ENCODE measurements at regions not wholly inside any gene's neighbourhood (a gene's known extent, or its start where the extent isn't known, plus 50 kb on each side); places are given as distances from the start of the nearest gene placed in this dataset.

DNA sequence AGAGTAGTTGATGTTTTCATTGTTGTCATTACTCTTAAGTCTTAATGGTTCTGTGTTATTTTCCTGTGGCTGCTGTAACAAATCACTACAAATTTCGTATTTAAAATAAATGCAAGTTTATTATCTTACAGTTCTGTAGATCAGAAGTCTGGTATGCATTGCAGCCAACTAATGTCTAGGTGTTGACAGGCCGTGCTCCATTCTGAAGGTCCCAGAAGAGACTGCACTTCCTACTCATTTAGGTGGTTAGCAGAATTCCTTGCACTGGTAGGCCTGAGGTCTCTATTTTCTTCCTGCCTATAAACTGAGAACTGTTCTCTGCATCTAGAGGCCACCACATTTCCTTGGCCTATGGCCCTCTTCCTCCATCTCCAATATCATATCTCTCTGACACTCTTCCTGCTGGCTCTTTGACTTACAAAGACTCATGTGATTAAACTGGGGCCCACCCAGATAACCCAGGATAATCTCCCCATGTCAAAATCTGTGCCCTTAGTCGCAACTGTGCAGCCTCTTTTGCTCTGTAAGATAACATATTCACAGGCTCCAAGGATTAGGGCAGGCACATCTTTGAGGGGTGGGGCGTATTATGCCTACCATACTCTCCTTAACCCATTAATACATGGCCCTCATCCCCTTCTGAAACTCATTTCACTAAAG lies 468.4 kb downstream of the FOXO1 start:
- no peak for DNase-seq

DNA sequence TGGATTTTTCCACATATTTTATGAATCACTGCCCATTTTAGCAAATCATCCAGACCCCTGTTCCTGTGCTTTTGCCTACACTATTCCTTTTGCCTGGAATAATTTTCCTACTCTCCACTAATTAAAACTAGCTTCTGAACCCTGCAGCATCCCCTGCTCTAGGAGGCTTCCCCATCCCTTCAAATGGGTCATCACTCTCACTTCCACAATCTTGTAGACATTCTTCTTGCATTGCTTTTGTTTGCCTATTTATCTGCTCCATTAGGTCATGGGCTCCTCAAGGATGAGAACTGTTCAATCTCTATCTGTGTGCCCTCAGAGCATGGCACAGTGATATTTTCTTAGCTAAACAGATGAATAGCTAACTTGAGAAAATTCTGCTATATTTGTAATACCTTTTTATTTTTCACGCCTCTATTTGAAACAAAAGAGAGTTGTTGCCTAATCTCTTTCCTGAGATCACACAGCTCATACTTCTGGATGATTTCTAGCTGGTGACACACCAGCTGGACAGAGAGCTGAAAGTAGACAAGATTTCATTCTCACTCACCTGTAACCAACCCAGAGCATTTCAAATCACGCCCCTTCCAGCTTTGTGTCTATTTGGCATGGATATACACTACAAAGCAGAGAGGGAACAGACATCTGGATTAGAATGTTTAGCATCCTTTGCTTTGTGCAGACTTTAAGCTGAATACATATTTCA lies 466.0 kb downstream of the FOXO1 start:
- DNase-seq = no peak

DNA sequence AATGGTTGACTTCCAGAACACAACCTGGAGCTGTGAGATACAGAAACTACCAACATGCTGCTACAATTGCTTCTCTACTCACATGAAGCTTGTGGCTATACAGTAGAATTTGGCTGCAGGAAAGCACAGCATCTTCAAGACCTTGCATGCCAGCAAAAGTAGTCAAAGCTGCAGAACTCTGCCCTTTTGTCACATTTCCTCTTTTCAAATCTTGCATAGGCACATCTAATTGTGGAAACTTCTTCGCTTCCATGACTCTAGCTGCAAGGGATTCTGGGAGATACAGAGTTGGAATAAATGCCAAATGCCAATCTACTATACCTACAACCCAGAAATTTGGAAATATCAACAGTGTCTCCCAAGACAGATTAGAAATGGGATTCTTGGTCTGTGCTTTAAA lies 462.2 kb downstream of the FOXO1 start:
- no peak for DNase-seq

DNA sequence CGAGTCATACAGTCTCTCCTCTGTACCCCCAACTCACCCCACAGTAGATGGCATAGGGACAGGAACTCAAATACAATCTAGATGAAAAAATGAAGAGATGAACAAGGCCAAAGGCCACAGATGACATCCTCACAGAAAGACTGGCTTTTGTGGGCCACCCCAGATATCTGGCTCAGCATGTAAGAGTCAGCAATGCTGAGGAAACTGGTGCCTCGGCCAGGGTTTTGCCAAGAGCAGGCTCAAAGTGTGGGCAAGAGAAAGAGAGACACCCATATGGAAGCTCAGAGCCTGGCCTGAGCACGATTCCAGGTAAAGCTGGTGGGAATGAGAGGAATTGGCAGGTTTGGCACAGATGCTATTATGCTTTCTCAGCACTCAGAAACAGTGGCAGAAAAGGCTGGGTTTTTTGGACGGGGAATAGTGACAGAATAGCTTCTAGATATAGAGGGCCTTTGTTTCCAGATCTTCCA lies 460.6 kb downstream of the FOXO1 start:
- no peak for DNase-seq

DNA sequence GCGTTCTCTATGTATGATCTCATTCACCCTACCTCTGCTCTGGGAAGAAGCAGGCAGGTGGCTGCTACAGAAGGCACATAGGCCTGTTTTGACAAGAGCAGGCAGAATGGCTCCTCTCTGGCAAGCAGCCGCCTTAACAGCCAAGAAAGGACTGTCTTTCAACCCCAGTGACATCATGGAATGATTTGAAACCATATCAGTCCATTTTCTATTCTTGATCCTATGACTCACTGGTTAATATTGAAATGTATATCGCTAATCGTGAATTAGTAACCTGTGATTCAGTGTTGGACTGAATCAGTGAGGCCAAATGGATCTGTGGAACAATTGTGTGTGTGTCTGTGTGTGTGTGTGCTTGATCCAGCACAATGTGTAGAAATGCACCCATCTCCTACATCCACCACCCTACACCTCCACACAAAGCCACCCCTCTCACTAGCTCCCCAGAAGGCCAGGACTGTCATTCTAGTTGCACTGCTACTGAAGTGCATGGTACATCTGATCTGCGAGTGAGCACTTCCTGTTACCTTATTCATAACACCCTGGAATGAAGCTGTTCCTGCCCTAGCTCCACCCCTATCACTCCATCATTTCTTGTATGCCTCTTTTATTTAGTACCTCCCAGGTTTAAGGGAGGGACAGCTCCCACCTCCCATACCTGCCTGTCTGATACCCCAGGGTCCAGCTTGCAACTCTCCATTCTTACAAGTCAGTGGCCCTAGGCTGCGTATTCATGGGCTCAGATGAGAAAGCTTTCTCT lies 460.0 kb downstream of the FOXO1 start:
- no peak for DNase-seq

DNA sequence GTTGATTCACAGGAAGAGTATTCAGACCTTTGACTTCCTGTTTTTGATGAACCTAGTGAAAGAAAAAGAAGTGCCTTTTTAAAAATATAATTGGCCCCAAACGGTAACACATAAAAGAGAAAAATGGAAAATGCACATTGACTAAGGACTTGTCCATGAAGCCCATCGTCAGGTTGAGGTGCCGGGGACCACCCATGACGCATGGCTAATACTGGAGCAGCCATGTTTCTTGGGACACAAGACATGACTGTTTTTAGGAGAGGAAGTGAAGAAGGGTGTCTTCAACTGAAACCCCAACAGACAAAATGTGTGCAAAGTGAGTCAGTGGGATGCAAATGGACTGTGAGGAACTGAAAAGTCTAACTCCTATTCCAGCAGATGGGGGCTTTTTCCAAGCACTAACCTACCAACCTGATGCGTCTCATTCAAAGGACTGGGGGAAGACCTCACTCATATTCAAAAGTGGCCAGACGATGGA lies 459.4 kb downstream of the FOXO1 start:
- DNase-seq = no peak

DNA sequence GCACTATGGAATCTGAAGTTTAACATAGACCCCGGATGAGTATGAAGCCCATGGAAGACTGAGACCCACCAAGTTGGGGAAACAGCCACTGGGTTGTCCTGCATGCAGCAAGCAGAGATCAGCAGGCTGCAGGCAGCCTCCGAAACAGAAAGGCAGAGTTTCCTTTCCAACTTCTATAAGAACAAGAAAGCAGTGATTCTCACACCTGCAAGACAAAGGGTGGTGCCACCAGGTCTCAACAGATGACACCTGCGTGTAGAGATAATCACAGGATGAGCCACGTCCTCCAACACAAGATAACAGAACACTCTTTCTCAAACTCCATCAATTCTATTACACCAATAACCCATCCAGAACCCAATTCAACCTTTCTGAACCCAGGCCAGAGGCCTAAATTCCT lies 457.9 kb downstream of the FOXO1 start:
- DNase-seq = no peak

DNA sequence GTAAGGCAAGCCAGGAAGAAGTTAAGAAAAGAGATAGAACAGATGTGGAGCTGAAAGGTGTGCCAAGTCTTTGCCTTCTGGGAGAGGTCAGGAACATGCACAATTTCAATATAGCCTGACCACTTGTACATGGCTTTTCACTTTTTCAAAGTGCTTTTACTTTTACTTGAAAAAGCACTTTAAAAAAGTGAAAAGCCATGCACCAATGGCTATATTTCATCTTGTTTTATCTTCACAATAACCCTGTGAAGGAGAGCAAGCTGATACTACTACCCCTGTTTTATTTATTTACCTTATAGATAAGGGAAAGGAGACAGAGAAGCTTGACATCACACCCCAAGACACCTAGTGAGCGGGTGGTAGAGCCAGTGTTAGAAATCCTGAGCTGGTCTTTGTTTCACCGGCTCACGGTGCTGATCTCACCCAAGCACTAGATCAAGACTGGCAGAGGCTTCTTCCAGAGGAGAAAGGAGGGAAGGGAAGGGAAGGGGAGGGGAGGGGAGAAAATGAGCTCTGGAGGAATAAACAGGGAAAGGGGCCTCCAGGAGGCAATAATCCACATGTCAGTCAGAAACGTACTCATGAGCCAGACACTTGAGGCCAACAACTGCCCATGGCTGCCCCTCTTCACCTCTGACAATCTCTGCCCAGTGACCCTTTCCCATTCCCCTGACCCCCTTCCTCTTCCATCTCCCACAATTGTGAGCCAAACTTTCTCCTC lies 455.4 kb downstream of the FOXO1 start:
- no peak for DNase-seq

DNA sequence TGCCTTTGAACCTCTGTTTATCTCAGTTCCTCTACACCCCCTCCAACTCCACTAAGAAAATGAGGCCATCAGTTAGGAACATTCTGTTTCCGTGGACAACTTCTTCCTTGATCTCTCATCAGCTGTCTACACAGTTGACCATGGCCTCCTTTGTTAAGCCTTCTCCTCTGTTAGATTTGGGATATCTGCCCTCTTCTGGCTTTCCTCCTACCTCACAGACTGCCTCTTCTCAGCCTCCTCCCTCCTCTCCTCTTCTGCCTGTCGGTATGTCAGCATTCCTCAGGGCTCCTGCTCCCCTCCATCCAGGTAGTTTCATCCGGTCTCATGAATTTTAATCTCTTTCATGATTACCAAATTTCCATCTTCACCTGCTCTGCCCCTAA lies 454.9 kb downstream of the FOXO1 start:
- no peak for DNase-seq

DNA sequence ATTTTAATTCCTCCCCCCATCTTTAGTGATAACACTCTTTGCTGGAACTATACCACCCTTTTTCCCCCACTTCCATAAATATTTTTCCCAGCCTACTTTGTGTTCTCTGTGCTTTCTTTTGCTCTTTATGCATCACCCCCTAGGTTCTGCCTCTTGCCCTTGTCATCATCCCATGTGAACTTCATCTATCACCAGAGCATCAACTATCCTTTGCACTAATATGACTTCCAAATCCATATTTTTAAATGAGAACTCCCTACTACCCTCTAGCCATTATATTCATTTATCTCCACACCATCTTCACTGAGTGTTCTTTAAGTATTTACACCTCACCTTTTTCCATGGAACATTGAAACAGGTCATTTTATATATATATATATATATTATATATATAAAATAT lies 452.7 kb downstream of the FOXO1 start:
- DNase-seq = no peak

DNA sequence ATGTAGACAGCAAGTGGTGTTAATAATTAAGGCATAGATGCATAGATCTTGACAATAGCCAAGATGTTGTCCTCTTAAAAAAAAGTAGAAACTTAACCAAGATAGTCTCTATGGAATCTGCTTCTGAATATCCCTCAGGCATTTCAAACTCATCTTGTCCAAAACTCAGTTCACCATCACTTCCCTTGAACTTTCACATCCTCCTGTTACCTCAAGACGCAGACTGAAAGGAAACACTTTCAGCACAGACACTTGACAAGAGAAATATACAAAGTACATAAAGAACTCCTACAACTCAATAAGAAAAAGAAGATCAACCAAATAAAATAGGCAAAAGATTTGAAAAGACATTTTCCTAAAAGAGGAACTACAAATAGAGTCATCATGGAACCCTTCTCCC lies 451.1 kb downstream of the FOXO1 start:
- no peak for DNase-seq

DNA sequence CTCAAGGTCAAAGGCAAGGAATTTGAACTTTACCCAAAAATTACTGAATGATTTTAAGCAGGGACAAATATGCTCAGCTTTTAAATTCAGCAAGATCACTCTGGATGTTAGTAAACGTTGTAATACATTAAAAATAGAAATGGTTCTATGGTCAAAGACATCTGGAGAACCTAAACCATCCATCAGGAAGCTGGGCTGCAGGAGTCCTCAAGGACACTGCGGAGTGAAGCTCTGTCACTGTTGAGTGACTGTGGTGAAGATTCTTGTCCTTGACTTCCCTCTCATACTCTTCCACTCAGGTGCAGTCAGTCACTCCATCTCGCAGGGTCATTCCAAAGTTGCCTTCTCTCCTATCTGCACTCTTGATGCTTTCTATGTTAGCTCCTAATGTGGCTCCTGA lies 450.7 kb downstream of the FOXO1 start:
- no peak for DNase-seq

DNA sequence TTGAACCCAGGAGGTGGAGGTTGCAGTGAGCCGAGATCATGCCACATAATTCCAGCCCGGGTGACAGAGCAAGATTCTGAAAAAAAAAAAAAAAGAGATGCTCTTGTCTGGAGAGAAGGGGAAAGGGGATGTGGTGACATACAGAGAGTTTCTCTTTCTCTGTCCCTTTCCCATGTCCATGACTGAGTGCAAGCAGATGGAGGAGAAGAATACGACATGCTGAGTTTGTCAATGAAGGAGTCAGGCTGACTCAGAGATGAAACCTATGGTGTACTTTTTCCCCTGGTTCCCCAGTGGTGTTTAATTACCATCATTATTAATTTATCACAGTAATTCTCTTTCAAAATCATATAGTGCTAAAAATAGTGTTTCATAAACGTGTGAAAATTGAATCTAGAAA lies 448.8 kb downstream of the FOXO1 start:
- no peak for DNase-seq

DNA sequence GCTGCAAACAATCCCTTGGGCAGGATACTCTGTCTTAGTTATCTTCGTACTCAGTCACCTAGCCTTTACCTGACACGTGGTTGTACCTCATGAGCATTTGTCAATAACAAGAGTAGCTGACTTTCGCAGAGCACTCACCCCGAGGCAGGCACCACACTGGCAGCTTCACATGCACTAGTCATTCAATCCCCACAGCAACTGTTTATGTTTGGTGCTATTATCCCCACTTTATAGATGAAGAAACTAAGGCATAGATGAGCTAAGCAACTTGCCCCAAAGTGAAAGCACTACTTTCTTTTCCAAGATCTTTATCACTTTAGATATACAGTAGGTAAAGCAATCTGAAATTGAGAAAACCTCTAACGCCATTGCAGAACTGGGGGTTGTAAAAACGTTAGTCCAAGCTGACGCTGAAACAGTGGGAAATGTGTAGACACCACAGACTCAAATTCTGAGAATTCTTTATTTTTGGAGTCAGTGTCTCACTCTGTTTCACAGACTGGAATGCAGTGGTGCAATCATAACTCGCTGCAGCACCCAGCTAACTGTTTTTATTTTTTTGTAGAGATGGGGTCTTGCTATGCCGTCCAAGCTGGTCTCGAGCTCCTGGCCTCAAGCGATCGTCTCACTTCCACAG lies 446.0 kb downstream of the FOXO1 start:
- DNase-seq = no peak

DNA sequence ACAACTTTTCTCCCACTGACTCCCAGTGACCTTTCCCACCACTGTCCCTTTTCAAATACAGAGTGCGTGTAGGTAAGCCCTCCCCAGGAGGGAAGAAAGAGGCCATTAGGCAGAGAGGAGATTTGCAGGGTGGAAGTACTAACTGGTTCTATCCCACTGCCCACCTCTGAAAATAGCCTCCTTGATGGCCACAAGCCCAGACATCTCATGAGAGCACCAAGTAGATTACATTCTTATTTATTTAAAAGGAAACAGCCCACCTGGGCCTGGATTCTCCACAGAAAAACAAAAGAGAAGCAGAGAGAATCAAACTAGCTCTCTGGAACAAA lies 445.3 kb downstream of the FOXO1 start:
- no peak for DNase-seq

DNA sequence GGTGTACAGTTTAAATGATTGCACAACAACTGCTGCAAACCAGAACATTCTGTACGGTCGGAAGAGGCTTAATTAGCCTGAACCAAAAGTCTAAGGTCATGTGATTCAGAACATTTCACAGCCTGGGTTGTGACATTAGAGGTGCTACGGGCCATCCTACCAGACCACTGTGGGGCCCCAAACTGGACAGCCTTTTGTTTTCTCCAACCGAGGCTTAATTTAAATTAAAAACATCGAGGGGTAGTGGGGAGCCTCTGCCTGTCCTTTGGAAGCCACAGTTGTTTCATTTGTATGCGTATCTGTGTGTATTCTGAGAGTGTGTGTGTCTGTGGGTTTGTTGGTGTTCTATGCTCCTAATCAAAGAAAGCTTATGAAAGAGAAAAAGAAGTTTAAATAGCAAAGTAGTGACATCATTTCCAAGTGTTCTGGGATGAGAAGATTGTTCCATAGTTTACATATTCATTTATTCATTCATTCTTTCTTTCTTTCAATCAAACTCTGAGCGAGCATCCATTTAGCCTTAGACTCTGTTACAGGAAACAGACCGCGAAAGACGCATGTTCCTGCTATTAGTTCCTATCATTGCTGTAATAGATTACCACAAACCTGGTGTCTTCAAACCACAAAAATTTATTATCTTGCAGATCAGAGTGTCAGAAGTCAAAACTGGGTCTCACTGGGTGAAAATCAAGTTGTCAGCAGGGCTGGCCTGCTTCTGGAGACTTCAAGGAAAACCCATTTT lies 444.8 kb downstream of the FOXO1 start:
- DNase-seq = no peak

DNA sequence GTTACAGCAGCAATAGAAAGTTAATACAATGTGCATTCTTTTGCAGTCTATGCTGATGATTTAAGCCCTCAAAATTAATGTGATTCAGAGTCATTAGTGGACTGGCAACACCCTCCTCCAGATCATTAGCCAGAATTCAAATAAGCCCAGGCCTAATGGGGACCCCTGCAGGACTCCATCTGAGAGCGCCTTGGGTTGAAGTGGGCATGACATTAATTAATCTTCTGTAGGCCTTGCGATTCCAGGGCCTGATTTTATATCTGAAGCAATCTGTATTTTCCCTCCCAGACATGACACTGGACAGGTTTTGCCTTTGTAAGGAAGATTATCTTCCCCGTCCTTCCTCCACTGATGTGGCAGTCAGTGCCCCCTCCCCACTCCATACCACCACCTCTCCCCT lies 442.9 kb downstream of the FOXO1 start:
- no peak for DNase-seq

DNA sequence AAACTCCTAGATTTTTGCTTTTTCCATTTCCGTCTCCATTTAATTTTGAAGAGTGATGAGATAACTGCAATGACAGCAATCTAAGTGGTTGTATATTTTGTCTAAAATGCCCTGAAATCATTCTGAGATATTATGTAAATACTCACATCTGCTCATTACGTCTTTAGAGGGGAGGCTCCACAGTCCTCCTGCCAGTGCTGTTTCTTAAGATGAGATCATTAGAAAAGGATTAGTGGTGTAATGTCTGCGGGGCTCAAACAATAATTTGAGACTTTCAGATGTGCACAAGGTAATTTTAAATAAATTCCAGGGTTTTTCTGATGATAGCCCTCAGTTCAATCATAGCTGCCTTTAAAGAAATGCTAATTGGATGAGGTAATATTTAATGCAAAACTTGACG lies 437.9 kb downstream of the FOXO1 start:
- no peak for DNase-seq

DNA sequence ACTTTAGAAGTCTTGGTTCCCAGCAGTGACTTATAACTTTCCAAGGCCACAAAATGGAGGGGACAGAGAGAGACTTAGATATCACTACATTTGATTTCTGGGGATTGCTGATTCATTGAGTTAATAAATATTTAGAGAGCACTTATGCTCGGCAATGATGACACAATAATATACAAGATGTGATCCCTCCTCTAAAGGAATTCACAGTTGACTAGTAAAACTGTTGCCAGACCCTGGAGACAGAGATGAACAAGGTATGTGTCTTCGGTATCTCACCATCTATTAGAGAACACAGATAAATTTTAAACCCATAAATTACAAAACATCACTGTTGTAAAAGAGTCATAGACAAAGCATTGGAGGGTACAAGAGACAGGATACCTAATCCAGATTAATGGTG lies 437.5 kb downstream of the FOXO1 start:
- DNase-seq = no peak

DNA sequence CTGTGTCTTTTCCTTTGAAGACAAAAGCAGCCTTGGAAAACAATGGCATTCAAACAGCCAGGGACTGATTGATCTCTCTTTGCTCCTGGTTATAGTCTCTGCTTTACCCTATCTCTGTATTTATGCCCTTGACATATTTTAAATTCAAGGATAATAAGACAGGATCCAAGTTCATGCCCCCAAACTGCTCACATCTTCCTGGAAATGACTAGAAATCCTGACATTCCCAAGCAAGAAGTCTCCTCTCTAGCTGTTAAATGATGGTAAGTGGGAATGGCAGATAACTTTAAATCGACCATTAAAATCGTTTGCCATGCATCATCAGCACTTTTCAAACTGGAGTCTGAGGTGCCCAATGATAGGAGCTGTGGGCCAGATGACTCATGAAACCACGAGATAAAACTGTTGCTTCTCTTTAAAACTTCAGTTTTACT lies 435.6 kb downstream of the FOXO1 start:
- no peak for DNase-seq

DNA sequence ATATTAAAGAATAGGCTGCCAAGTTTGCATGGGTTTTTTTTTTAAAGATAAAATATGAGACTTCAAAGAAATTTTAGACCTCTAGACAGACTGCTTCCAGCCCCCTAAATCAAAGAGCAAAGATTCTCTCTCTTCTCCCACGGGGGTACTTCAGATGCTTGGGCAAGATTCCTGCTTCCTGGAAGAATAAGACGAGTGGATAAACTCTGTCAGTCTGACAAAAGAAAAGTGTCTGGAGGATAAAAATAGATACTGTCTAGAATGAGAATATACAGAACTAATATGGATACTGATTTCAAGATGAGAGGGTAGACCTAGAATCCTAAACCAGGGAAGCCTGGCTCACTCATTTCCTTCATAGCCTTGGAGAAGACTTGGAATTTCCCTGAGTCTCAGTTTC lies 435.1 kb downstream of the FOXO1 start:
- no peak for DNase-seq

DNA sequence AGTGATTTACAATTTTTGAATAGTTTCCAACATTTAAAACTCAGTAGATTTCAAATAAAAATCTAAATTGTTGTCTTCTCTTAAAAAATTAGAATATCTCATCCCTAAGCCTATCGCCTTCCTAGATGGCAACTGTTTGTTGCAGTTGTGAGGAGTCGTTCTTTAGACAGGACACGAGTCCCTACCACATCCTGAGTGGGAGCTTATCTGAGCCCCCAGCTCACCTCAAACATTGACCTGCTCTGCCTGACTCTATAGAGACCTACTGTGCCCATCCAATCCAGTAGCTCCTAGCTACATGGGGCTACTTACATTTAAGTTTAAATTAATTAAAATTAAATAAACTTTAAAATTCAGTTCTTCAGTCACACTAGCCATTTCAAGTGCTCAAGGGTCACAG lies 434.7 kb downstream of the FOXO1 start:
- no peak for DNase-seq

All from NCI-H187 treated with DMSO at 0.1 percent for 48 hours (cell line).